HEK293 (cell line): ENCODE measurements at regions not wholly inside any gene's neighbourhood (a gene's known extent, or its start where the extent isn't known, plus 50 kb on each side); places are given as distances from the start of the nearest gene placed in this dataset.

Experiments
- CTCF ChIA-PET: fragments of 350-600 bp; formaldehyde crosslinking; extraction: SDS; loops from one replicate; lab custom pipeline; 2021; ENCODE audit warnings: antibody characterized with exemption; lab: Yijun Ruan, JAX
- POLR2A ChIA-PET: fragments of 300-600 bp; formaldehyde crosslinking; extraction: SDS; loops from one replicate; lab custom pipeline; 2020; ENCODE audit warnings: antibody characterized with exemption, inconsistent platforms; lab: Yijun Ruan, JAX
- H3K27ac ChIP-seq: fragments of 200-500 bp; sonication (Bioruptor generic); 2 replicates; pipeline ENCODE4 v1.5.1; 2014; ENCODE audit warnings: low read depth, low read length, control low read depth, inconsistent platforms; ENCODE audit errors: extremely low read depth
- H3K36me3 ChIP-seq, 2 experiments: fragments of 200-500 bp in 1 of 2; sonication (Bioruptor generic) in 1 of 2; 1 replicate in 1 of 2; 2 replicates in 1 of 2; pipeline ENCODE4 v1.5.1; 2014 to 2017; ENCODE audit warnings: inconsistent platforms in 2 of 2, low read length in 2 of 2; ENCODE audit not compliant: control insufficient read depth in 2 of 2, insufficient read depth in 1 of 2
- H3K4me1 ChIP-seq: fragments of 200-500 bp; sonication (Bioruptor generic); 2 replicates; pipeline ENCODE4 v1.5.1; 2014; ENCODE audit warnings: mild to moderate bottlenecking, low read length, inconsistent platforms; ENCODE audit not compliant: control insufficient read depth, insufficient read depth
- H3K4me3 ChIP-seq: 2 replicates; pipeline ENCODE4 v1.5.1; 2011; ENCODE audit warnings: low read depth, mild to moderate bottlenecking, control low read depth, low read length, moderate library complexity
- H3K9me3 ChIP-seq: fragments of 200-500 bp; sonication (Bioruptor generic); 2 replicates; pipeline ENCODE4 v1.5.1; 2014; ENCODE audit warnings: low read depth, low read length, inconsistent platforms; ENCODE audit not compliant: control insufficient read depth, insufficient read depth
- BCL11B ChIP-seq: fragments of 450-650 bp; formaldehyde crosslinking; IDR thresholded peaks from 2 replicates; pipeline ENCODE4 v1.5.1; 2016; ENCODE audit warnings: low read depth, missing biosample characterization, missing genetic modification characterization
- MZF1 ChIP-seq: fragments of 450-650 bp; formaldehyde crosslinking; IDR thresholded peaks from 2 replicates; pipeline ENCODE4 v1.5.1; 2017; ENCODE audit warnings: missing biosample characterization, missing genetic modification characterization, borderline replicate concordance
- REPIN1 ChIP-seq: fragments of 450-650 bp; formaldehyde crosslinking; IDR thresholded peaks from 2 replicates; pipeline ENCODE4 v1.5.1; 2017; ENCODE audit warnings: missing biosample characterization, missing genetic modification characterization, low read depth
- ZBTB7A ChIP-seq: fragments of 450-650 bp; formaldehyde crosslinking; IDR thresholded peaks from 2 replicates; pipeline ENCODE4 v1.5.1; 2016; ENCODE audit warnings: low read depth, missing biosample characterization, missing genetic modification characterization
- ZFP3 ChIP-seq: fragments of 450-650 bp; formaldehyde crosslinking; IDR thresholded peaks from 2 replicates; pipeline ENCODE4 v1.5.1; 2016; ENCODE audit warnings: low read depth, missing biosample characterization, missing genetic modification characterization
- ZNF121 ChIP-seq: fragments of 450-650 bp; formaldehyde crosslinking; IDR thresholded peaks from 2 replicates; pipeline ENCODE4 v1.5.1; 2016; ENCODE audit warnings: missing biosample characterization, missing genetic modification characterization
- ZNF146 ChIP-seq: fragments of 450-650 bp; formaldehyde crosslinking; IDR thresholded peaks from 2 replicates; pipeline ENCODE4 v1.5.1; 2016; ENCODE audit warnings: missing biosample characterization, missing genetic modification characterization
- ZNF24 ChIP-seq: fragments of 450-650 bp; formaldehyde crosslinking; IDR thresholded peaks from 2 replicates; pipeline ENCODE4 v1.5.1; 2016; ENCODE audit warnings: missing biosample characterization, missing genetic modification characterization
- ZNF274 ChIP-seq, 2 experiments: fragments of 200-500 bp in 1 of 2; fragments of 450-650 bp in 1 of 2; sonication (Bioruptor generic) in 1 of 2; formaldehyde crosslinking in 1 of 2; IDR thresholded peaks; 2 replicates each; pipeline versions ENCODE4 v1.5.1 to v1.6.1; 2014 to 2016; ENCODE audit warnings: borderline replicate concordance in 1 of 2, inconsistent platforms in 1 of 2, low read length in 1 of 2, missing biosample characterization in 1 of 2, missing genetic modification characterization in 1 of 2
- ZNF426 ChIP-seq: fragments of 450-650 bp; formaldehyde crosslinking; IDR thresholded peaks from 2 replicates; pipeline ENCODE4 v1.5.1; 2017; ENCODE audit warnings: missing biosample characterization, missing genetic modification characterization, mild to moderate bottlenecking, inconsistent platforms, moderate library complexity
- ZNF529 ChIP-seq: fragments of 450-650 bp; formaldehyde crosslinking; IDR thresholded peaks from 2 replicates; pipeline ENCODE4 v1.5.1; 2017; ENCODE audit warnings: missing genetic modification characterization, missing biosample characterization; ENCODE audit not compliant: insufficient replicate concordance
- ZNF530 ChIP-seq: fragments of 450-650 bp; formaldehyde crosslinking; IDR thresholded peaks from 2 replicates; pipeline ENCODE4 v1.5.1; 2016; ENCODE audit warnings: low read depth, missing biosample characterization, missing genetic modification characterization
- ZNF544 ChIP-seq: fragments of 450-650 bp; formaldehyde crosslinking; IDR thresholded peaks from 2 replicates; pipeline ENCODE4 v1.5.0; 2017; ENCODE audit warnings: missing biosample characterization, missing genetic modification characterization
- ZNF677 ChIP-seq: fragments of 450-650 bp; IDR thresholded peaks from 2 replicates; pipeline ENCODE4 v1.5.0; 2018; ENCODE audit warnings: missing biosample characterization, mild to moderate bottlenecking, missing genetic modification characterization, moderate library complexity
- ZNF707 ChIP-seq: fragments of 450-650 bp; formaldehyde crosslinking; IDR thresholded peaks from 2 replicates; pipeline ENCODE4 v1.5.1; 2016; ENCODE audit warnings: missing biosample characterization, missing genetic modification characterization
- ZSCAN23 ChIP-seq: fragments of 450-650 bp; formaldehyde crosslinking; IDR thresholded peaks from 2 replicates; pipeline ENCODE4 v1.5.1; 2016; ENCODE audit warnings: missing biosample characterization, missing genetic modification characterization
- TF ChIP-seq, protein P1 (sequence below): fragments of 450-650 bp; formaldehyde crosslinking; IDR thresholded peaks from 2 replicates; pipeline ENCODE4 v1.5.1; 2016; ENCODE audit warnings: missing biosample characterization, missing genetic modification characterization
- TF ChIP-seq, protein P2 (sequence below): fragments of 450-650 bp; formaldehyde crosslinking; IDR thresholded peaks from 2 replicates; pipeline ENCODE4 v1.5.1; 2016; ENCODE audit warnings: missing biosample characterization, missing genetic modification characterization
- TF ChIP-seq, protein P3 (sequence below): fragments of 450-650 bp; formaldehyde crosslinking; IDR thresholded peaks from 2 replicates; pipeline ENCODE4 v1.5.1; 2017; ENCODE audit warnings: missing biosample characterization, missing genetic modification characterization
- TF ChIP-seq, protein P4 (sequence below): fragments of 450-650 bp; formaldehyde crosslinking; IDR thresholded peaks from 2 replicates; pipeline ENCODE4 v1.5.1; 2016; ENCODE audit warnings: missing biosample characterization, missing genetic modification characterization
- TF ChIP-seq, protein P5 (sequence below): fragments of 450-650 bp; formaldehyde crosslinking; IDR thresholded peaks from 2 replicates; pipeline ENCODE4 v1.5.1; 2016; ENCODE audit warnings: missing biosample characterization, missing genetic modification characterization
- TF ChIP-seq, protein P6 (sequence below): fragments of 450-650 bp; formaldehyde crosslinking; IDR thresholded peaks from 2 replicates; pipeline ENCODE4 v1.5.1; 2016; ENCODE audit warnings: missing biosample characterization, missing genetic modification characterization, borderline replicate concordance

DNA sequence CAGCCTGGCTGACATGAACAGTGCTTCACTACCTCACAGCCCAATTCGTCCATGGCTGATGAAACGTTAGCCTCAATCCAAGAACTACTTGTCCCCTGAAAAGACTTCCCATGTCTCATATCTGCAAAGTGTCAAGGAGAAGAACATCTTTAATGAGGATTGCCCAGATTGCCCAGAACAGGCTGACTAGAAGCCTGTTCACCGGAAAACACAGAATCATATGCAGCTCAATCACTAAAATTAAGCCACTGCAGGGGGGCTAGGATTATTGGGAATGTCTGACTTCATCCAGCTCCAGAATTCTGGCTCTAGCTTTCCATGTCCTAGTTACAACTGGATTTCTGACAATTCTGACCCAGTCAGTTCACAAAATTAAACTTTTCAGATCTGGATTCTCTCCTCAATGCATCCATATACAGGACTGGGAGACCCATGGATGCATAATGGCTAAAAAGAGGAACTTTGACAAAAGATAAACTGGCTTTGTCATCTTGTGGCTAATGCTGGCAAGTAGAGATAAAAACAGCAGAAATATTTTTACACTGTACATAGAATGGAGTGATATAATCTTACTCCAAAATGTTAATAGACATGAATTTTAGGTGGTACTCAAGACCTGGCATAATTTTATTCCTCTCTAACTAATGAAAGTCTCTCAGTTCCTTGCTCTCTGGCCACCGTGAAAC lies 467.0 kb upstream of the POT1 start:
- no peaks in the 10 kb centered on the region for H3K9me3 ChIP-seq
- H3K4me1 ChIP-seq, result no peaks in the 10 kb centered on the region
- CTCF ChIA-PET, result no interaction called here
- TF ChIP-seq ZNF707 (no peak), ZNF274 (IDR thresholded peaks at IDR 0.05; ENCODE audit: low read length) (no peak), ZNF274 (tag by site-specific recombination; IDR thresholded peaks at IDR 0.05; ENCODE audit: borderline replicate concordance) (no peak), ZNF544 (tag by site-specific recombination) (no peak), ZNF146 (no peak), ZNF24 (tag by site-specific recombination) (no peak), REPIN1 (tag by site-specific recombination) (no peak), ZNF677 (no peak), BCL11B (no peak), ZBTB7A (no peak), ZSCAN23 (tag by site-specific recombination) (no peak), ZNF426 (tag by site-specific recombination) (no peak), ZNF530 (no peak)
- TF ChIP-seq, protein P1, sequence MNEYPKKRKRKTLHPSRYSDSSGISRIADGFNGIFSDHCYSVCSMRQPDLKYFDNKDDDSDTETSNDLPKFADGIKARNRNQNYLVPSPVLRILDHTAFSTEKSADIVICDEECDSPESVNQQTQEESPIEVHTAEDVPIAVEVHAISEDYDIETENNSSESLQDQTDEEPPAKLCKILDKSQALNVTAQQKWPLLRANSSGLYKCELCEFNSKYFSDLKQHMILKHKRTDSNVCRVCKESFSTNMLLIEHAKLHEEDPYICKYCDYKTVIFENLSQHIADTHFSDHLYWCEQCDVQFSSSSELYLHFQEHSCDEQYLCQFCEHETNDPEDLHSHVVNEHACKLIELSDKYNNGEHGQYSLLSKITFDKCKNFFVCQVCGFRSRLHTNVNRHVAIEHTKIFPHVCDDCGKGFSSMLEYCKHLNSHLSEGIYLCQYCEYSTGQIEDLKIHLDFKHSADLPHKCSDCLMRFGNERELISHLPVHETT, result no peak
- TF ChIP-seq, protein P2, sequence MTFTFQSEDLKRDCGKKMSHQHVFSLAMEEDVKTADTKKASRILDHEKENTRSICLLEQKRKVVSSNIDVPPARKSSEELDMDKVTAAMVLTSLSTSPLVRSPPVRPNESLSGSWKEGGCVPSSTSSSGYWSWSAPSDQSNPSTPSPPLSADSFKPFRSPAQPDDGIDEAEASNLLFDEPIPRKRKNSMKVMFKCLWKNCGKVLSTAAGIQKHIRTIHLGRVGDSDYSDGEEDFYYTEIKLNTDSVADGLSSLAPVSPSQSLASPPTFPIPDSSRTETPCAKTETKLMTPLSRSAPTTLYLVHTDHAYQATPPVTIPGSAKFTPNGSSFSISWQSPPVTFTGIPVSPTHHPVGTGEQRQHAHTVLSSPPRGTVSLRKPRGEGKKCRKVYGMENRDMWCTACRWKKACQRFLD (tag by site-specific recombination), result no peak
- TF ChIP-seq, protein P3, sequence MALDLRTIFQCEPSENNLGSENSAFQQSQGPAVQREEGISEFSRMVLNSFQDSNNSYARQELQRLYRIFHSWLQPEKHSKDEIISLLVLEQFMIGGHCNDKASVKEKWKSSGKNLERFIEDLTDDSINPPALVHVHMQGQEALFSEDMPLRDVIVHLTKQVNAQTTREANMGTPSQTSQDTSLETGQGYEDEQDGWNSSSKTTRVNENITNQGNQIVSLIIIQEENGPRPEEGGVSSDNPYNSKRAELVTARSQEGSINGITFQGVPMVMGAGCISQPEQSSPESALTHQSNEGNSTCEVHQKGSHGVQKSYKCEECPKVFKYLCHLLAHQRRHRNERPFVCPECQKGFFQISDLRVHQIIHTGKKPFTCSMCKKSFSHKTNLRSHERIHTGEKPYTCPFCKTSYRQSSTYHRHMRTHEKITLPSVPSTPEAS (tag by site-specific recombination), result no peak
- TF ChIP-seq, all 188 proteins: peak for 0
- H3K4me3 ChIP-seq, result no peak overlapping the region
- H3K27ac ChIP-seq, result no peak overlapping the region
- POLR2A ChIA-PET, result no interaction called here
- H3K36me3 ChIP-seq, result no peaks in the 10 kb centered on the region

DNA sequence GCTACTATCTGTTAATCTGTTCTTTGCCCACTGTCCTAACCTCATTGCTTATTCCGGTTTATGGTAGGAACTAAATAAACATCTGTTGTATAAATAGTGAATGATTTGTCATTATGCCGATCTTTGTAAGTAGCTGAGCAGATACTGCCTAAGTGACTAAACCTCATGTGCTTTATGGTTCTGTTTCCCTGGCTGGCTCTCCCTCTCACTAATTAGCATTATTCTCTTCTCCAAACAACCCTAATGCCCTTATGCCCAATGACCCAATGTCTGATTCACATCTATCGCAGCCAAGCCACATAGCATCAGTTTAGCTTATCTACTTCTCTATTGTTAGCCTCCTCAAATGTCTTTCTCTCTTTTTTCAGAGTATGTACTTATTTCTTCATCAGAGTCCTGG lies 462.3 kb upstream of the POT1 start:
- CTCF ChIA-PET, result no interaction called here
- H3K4me3 ChIP-seq, result no peak overlapping the region
- POLR2A ChIA-PET, result no interaction called here
- H3K36me3 ChIP-seq, result no peaks in the 10 kb centered on the region
- H3K9me3 ChIP-seq, result no peaks in the 10 kb centered on the region
- no peaks in the 10 kb centered on the region for H3K4me1 ChIP-seq
- no peak overlapping the region for H3K27ac ChIP-seq
- TF ChIP-seq MZF1 (tag by site-specific recombination) (no peak), ZNF121 (tag by site-specific recombination) (no peak), ZNF529 (tag by site-specific recombination) (no peak), ZNF24 (tag by site-specific recombination) (no peak), ZFP3 (no peak)
- TF ChIP-seq, protein P4, sequence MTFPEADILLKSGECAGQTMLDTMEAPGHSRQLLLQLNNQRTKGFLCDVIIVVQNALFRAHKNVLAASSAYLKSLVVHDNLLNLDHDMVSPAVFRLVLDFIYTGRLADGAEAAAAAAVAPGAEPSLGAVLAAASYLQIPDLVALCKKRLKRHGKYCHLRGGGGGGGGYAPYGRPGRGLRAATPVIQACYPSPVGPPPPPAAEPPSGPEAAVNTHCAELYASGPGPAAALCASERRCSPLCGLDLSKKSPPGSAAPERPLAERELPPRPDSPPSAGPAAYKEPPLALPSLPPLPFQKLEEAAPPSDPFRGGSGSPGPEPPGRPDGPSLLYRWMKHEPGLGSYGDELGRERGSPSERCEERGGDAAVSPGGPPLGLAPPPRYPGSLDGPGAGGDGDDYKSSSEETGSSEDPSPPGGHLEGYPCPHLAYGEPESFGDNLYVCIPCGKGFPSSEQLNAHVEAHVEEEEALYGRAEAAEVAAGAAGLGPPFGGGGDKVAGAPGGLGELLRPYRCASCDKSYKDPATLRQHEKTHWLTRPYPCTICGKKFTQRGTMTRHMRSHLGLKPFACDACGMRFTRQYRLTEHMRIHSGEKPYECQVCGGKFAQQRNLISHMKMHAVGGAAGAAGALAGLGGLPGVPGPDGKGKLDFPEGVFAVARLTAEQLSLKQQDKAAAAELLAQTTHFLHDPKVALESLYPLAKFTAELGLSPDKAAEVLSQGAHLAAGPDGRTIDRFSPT (tag by site-specific recombination), result no peak
- TF ChIP-seq, protein P5, sequence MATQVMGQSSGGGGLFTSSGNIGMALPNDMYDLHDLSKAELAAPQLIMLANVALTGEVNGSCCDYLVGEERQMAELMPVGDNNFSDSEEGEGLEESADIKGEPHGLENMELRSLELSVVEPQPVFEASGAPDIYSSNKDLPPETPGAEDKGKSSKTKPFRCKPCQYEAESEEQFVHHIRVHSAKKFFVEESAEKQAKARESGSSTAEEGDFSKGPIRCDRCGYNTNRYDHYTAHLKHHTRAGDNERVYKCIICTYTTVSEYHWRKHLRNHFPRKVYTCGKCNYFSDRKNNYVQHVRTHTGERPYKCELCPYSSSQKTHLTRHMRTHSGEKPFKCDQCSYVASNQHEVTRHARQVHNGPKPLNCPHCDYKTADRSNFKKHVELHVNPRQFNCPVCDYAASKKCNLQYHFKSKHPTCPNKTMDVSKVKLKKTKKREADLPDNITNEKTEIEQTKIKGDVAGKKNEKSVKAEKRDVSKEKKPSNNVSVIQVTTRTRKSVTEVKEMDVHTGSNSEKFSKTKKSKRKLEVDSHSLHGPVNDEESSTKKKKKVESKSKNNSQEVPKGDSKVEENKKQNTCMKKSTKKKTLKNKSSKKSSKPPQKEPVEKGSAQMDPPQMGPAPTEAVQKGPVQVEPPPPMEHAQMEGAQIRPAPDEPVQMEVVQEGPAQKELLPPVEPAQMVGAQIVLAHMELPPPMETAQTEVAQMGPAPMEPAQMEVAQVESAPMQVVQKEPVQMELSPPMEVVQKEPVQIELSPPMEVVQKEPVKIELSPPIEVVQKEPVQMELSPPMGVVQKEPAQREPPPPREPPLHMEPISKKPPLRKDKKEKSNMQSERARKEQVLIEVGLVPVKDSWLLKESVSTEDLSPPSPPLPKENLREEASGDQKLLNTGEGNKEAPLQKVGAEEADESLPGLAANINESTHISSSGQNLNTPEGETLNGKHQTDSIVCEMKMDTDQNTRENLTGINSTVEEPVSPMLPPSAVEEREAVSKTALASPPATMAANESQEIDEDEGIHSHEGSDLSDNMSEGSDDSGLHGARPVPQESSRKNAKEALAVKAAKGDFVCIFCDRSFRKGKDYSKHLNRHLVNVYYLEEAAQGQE (tag by site-specific recombination), result no peak
- TF ChIP-seq, protein P6, sequence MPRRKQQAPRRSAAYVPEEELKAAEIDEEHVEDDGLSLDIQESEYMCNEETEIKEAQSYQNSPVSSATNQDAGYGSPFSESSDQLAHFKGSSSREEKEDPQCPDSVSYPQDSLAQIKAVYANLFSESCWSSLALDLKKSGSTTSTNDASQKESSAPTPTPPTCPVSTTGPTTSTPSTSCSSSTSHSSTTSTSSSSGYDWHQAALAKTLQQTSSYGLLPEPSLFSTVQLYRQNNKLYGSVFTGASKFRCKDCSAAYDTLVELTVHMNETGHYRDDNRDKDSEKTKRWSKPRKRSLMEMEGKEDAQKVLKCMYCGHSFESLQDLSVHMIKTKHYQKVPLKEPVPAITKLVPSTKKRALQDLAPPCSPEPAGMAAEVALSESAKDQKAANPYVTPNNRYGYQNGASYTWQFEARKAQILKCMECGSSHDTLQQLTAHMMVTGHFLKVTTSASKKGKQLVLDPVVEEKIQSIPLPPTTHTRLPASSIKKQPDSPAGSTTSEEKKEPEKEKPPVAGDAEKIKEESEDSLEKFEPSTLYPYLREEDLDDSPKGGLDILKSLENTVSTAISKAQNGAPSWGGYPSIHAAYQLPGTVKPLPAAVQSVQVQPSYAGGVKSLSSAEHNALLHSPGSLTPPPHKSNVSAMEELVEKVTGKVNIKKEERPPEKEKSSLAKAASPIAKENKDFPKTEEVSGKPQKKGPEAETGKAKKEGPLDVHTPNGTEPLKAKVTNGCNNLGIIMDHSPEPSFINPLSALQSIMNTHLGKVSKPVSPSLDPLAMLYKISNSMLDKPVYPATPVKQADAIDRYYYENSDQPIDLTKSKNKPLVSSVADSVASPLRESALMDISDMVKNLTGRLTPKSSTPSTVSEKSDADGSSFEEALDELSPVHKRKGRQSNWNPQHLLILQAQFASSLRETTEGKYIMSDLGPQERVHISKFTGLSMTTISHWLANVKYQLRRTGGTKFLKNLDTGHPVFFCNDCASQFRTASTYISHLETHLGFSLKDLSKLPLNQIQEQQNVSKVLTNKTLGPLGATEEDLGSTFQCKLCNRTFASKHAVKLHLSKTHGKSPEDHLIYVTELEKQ, result no peak
